MM.1S (cell line): ENCODE measurements at regions not wholly inside any gene's neighbourhood (a gene's known extent, or its start where the extent isn't known, plus 50 kb on each side); places are given as distances from the start of the nearest gene placed in this dataset.

ENCODE experiments used
- EZH2 ChIP-seq: fragments of 300-600 bp; sonication (generic); optimal IDR thresholded peaks from 2 replicates; pipeline ENCODE3; 2017; ENCODE audit warnings: low read depth, mild to moderate bottlenecking, antibody characterized with exemption, low read length, mixed read lengths
- TF ChIP-seq, protein P1 (sequence below): fragments of 300-600 bp; sonication (generic); IDR thresholded peaks from 2 replicates; pipeline ENCODE4 v1.5.1; 2016; ENCODE audit warnings: antibody characterized with exemption, low read length, mixed read lengths

- TF ChIP-seq, protein P1, sequence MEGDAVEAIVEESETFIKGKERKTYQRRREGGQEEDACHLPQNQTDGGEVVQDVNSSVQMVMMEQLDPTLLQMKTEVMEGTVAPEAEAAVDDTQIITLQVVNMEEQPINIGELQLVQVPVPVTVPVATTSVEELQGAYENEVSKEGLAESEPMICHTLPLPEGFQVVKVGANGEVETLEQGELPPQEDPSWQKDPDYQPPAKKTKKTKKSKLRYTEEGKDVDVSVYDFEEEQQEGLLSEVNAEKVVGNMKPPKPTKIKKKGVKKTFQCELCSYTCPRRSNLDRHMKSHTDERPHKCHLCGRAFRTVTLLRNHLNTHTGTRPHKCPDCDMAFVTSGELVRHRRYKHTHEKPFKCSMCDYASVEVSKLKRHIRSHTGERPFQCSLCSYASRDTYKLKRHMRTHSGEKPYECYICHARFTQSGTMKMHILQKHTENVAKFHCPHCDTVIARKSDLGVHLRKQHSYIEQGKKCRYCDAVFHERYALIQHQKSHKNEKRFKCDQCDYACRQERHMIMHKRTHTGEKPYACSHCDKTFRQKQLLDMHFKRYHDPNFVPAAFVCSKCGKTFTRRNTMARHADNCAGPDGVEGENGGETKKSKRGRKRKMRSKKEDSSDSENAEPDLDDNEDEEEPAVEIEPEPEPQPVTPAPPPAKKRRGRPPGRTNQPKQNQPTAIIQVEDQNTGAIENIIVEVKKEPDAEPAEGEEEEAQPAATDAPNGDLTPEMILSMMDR, result no peak
- no peak for TF ChIP-seq EZH2
Observed at GRCh38 chr3:148078658-148079057, 619.0 kb upstream of the AGTR1 start.
